22Rv1 (cell line): ENCODE measurements at regions not wholly inside any gene's neighbourhood (a gene's known extent, or its start where the extent isn't known, plus 50 kb on each side); places are given as distances from the start of the nearest gene placed in this dataset.

Source experiments
- H3K27ac ChIP-seq: fragments of 450-650 bp; 2 replicates; pipeline ENCODE4 v1.5.1; 2017
- ZFX ChIP-seq: fragments of 450-650 bp; IDR thresholded peaks from 2 replicates; pipeline ENCODE4 v1.6.1; 2017; ENCODE audit warnings: antibody characterized with exemption, borderline replicate concordance
- TF ChIP-seq, protein P1 (sequence below): fragments of 450-650 bp; IDR thresholded peaks from 2 replicates; pipeline ENCODE4 v1.5.1; 2017; ENCODE audit warnings: mild to moderate bottlenecking

DNA sequence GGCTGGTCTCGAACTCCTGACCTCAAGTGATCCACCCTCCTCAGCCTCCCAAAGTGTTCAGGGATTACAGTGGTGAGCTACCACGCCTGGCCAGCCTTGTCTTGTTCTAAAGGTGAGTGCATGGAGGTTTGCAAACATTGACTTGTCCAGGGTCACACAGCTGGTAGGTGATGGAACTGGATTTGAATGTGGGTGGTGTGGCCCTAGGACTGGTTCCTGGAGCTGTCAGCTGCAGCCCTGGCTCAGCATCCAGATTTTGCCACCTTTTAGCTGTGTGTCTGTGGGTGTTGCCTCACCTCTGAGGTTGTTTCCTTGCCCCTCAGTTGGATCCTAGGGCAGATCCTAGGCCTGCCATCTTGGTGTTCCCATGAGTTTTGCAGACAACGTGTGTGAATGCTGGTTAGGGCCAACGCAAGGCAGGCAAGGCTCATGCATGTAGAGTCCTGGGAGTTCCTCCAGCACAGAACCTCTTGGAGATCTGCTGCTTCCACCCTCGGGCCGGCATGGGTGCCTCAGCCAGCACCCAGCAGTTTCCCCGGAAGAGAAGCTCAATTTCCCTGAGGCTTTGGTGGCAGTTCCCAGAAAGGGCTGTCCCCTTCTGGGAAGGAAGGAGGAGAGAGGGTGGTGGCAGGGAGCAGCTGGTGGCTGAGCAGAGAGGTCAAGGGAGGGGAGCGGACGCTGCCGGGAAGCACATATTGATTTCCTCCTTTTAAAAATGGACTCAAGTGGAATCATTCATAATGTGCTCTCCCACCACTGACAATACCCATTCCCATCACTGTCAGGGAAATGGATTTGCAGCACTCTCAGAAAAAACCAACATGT lies 127.6 kb upstream of the HS6ST1 start:
- no peak for TF ChIP-seq ZFX
- TF ChIP-seq, protein P1, sequence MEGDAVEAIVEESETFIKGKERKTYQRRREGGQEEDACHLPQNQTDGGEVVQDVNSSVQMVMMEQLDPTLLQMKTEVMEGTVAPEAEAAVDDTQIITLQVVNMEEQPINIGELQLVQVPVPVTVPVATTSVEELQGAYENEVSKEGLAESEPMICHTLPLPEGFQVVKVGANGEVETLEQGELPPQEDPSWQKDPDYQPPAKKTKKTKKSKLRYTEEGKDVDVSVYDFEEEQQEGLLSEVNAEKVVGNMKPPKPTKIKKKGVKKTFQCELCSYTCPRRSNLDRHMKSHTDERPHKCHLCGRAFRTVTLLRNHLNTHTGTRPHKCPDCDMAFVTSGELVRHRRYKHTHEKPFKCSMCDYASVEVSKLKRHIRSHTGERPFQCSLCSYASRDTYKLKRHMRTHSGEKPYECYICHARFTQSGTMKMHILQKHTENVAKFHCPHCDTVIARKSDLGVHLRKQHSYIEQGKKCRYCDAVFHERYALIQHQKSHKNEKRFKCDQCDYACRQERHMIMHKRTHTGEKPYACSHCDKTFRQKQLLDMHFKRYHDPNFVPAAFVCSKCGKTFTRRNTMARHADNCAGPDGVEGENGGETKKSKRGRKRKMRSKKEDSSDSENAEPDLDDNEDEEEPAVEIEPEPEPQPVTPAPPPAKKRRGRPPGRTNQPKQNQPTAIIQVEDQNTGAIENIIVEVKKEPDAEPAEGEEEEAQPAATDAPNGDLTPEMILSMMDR: no peak
- no peak overlapping the region for H3K27ac ChIP-seq

DNA sequence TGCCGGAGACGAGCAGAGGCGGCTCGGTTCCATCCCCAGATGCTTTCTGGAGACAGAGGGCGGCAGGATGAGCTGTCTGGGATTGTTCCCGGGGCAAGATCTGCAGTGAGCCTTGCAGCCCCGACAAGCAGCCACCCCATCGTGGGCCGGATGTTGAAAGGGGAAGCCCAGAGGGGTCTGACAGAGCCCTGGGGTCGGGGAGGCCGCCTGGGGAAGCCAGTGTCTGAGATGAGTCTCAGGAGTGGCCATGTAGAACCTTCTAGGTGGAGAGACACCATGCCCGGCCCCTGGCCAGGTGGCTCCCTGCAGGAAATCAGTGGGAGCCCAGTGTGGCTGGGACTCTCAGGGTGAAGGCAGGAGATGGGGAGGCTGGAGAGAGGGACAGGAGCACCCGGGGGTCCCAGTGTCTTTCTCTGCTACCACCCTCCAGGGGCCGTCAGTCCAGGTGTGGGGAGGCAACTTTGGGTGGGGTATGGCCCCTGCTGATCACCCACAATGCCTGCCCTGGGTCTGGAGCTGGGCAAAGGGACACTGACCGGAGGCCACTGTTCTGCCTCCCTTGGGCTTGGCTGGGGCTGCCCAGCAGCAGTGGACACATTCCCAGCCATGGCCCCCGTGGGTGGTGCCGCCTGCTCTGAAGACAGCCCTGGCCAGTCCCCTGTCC lies 128.3 kb upstream of the HS6ST1 start:
- no peak overlapping the region for H3K27ac ChIP-seq
- TF ChIP-seq ZFX: no peak
- TF ChIP-seq, protein P1: no peak

DNA sequence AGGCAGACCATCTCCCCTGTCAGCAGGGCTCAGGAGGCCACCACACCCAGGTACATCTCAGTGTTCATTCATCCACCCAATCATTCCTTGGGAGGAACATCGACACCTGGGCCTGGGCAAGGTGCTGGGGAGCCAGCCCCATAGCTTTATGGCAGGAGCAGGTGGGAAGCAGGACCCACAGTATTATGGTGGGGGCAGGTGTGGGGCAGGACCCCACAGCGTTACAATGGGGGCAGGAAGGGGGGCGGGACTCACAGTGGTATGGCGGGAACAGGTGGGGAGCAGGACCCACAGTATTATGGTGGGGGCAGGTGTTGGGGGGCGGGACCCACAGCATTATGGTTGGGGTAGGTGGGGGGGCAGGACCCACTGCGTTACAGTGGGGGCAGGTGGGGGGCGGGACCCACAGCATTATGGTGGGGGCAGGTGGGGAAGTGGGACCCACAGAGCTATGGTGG lies 128.9 kb upstream of the HS6ST1 start:
- TF ChIP-seq, protein P1: no peak
- no peak for TF ChIP-seq ZFX
- no peak overlapping the region for H3K27ac ChIP-seq

DNA sequence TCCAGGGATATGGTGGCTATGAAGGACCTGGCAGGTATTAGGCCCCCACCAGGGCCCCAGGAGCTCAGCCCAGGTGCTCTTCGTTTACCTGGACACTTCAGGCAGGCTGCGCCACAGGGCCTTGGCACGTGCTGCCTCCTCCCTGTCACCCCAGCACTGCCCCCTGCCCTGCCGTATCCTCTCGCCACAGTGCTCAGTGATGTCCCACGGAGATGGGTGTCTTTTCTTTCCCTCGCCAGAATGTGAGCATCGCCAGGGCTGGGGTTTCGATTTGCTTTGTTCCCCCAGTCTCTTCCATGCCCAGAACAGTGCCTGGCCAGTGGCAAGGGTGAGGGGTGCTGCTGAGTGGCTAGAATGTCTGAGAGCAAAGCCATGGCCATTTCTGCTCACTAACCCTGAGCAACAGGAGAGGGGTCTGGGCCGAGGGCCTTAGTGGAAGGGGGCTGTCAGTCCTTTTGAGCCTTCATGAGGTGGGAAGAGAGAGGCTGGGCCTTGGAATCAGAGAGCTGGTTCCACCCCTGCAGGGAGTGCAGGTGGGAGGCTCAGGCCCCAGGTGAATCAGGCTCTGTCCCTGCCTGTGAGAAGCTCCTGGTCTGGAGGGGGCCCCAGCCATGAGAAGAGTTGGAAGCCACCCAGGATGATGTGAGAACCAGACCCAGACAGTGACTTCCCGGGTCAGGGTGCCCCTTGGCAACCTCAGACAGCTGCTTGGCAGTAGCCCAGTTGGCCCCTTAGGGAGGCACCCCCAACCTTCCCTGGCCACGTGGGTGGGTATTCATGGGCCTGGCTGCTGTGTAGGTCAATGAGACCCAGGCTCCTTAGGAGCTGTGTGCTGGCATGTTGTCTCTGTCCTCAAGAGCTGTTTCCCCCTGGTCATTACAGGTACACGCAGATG lies 129.9 kb upstream of the HS6ST1 start:
- no peak overlapping the region for H3K27ac ChIP-seq
- TF ChIP-seq, protein P1: no peak
- TF ChIP-seq ZFX: no peak

DNA sequence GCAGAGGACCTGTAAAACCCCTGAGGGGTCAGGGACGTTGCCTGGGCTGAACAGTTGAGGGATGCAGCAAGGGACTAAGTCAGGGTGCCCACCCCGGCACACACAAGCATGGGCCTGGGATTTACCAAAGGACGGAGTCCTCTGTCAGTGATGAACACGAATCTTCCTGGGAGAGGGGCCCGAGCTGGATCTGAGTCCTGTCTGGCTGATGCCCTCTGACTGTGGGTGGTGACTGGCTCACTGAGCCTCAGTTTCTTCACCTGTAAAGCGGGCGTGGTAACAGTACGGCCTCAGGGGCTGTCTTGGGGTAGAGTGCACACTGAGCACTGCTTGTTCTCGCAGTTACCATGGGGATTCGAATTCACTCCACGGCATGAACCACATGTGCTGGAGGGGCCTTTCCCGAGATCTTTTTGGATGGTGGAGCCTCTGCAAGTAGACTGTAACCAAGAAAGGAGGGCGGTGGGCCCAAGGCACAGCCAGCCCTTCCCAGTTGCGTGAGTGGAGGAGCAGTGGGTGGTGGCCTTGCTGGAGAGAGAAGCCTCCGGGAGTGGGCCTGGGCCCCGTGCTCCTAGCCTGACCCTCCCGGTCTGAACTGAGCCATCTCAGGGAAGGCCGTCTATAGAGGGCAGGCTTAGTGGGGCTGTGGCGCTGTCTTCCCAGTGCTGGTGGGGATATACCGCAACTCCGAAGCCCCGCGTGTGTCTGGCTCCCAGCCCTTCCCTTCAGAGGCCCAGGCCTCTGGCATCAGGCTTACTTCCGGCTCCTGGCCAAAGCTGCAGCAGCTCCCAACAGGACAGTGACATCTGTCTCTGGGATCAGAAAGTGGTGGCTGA lies 130.8 kb upstream of the HS6ST1 start:
- TF ChIP-seq ZFX: no peak
- TF ChIP-seq, protein P1: no peak
- H3K27ac ChIP-seq: no peak overlapping the region

DNA sequence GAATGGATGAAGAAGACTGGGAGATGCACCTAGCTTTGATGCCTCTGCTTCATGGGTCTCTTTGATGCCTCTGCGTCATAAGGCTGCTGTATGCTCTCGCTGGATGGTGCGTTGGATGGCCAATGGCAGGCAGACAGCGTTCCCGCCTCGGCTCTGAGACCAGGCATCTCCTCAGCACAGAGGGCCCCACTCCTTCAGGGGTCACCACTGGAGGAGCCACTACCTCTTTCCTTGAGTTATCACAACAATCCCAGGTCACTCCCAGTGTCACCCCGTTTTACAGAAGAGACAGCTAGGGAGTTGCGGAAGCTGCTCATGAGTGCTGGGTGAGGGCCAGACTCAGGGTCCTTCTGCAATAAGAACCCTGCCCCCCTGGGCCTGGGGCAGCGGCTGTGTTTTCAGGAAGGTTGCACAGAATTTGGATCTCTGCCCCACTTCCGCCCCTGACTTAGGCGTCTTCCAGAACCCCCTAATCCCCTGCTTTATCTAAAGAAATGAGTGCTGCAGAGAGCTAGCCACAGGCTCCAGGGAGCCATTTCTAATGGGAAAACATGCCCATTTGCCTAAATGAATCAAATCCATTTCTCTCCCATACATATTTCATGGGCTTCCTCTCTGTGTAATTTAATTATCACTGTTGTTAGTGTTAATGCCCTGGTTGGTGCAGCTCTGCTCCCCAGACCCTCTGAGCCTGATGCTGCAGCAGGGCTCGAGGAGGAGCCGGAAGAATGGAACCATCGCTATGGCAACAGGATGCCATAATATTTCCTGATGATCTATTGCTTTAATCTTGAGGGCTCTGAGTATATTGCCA lies 131.8 kb upstream of the HS6ST1 start:
- no peak overlapping the region for H3K27ac ChIP-seq
- no peak for TF ChIP-seq ZFX
- TF ChIP-seq, protein P1: no peak
